NCI-H1092 treated with DMSO at 0.1 percent for 48 hours (cell line): ENCODE measurements at regions not wholly inside any gene's neighbourhood (a gene's known extent, or its start where the extent isn't known, plus 50 kb on each side); places are given as distances from the start of the nearest gene placed in this dataset.
"Not testable (repeated sequence)": the region's sequence is repeated elsewhere in the genome, so short reads cannot be mapped to it uniquely, and the experiment has no call there.

Experiments used
- DNase-seq: peaks from one replicate; lab custom pipeline; 2025; lab: John Stamatoyannopoulos, UW

DNA sequence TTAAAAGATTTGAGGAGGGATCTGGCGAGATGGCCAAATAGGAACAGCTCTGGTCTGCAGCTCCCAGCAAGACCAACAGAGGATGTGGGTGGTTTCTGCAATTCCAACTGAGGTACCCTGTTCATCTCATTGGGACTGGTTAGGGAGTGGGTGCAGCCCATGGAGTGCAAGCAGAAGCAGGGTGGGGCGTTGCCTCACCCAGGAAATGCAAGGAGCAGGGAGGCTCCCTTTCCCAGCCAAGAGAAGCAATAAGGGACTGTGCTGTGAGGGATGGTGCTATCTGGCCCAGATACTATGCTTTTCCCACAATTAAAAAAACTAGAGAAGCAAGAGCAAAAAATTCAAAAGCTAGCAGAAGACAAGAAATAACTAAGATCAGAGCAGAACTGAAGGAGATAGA lies 318.4 kb downstream of the PPP1R3A start:
- DNase-seq: not testable (repeated sequence)

GRCh38 chr7:113593455-113593854 lies 325.4 kb downstream of the PPP1R3A start:
- not testable (repeated sequence) for DNase-seq

DNA sequence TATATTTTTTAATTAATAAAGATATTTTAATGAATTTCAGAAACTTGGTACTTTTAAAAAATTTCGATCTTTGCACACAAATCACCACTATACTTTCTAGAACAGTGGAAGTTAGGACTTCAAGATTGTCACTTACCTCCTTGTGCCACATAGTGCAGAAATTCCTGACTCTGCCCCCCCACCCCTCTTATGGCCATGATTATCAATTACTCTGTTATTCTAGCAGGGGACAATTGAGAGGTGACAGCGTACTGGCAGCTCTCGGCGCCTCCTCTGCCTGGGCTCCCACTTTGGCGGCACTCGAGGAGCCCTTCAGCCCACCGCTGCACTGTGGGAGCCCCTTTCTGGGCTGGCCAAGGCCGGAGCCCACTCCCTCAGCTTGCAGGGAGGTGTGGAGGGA lies 325.9 kb downstream of the PPP1R3A start:
- DNase-seq: not testable (repeated sequence)

GRCh38 chr7:113582471-113582870 lies 336.3 kb downstream of the PPP1R3A start:
- no peak for DNase-seq

GRCh38 chr7:113563257-113563656 lies 355.6 kb downstream of the PPP1R3A start:
- not testable (repeated sequence) for DNase-seq

DNA sequence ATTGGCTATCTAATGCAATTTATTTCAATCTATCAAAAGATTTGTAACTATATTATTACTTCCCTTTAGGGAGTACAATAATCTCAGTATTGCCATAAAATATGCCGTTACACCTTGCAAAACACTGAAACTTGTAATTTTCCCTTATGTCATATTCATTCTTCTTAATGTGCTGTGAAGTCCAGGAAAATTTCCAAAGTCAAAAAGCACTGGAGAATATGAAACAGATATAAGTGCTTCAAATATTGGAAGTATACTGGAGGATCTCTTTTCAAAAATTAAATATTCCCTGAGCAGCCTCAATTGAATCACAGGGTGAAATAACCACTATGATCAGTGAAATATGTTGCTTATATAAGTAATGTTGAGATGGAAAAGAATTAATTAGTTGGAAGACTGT lies 356.0 kb downstream of the PPP1R3A start:
- DNase-seq: no peak

GRCh38 chr7:113562242-113562641 lies 356.6 kb downstream of the PPP1R3A start:
- no peak for DNase-seq

- DNase-seq: no peak
These were observed 357.4 kb downstream of the PPP1R3A start for GRCh38 chr7:113561446-113561845.

DNA sequence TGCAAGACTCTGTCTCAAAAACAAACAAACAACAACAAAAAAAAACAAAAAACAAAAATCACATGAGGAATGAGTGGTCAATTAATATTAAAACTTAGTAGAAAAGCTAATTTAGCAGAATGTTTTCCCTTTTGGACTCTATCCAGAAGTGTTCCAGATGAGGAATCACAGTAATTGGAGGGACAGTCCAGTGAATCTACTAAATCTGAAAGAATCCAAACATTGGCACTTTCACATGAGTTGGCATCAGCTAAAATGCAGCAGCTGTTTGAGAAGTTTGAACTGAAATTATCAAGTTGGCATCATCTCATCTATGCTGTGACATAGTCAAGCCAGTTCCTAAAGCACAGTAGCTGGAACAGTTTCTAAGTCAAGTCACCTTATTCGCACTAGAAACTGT lies 367.8 kb downstream of the PPP1R3A start:
- no peak for DNase-seq

DNA sequence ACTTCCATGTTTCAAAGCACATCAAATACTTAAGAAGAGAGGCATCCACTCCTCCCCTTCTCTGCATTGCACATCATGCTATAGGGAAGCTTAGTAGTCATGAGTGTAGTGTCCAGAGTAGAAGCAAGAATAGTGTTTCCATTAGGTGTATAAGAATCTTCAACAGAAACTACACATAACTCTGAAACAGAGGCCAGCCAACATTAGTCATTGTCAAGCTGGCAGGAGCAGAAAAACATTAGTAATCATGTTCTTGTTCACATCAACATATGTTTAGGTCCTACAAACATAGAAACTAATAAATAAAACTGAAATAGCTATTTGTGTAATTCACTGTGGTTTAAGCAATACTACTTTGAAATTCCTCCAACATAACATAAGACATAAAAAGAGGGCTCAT lies 370.2 kb downstream of the PPP1R3A start:
- DNase-seq: no peak

- no peak for DNase-seq
These were observed 370.7 kb downstream of the PPP1R3A start for GRCh38 chr7:113548137-113548536.

DNA sequence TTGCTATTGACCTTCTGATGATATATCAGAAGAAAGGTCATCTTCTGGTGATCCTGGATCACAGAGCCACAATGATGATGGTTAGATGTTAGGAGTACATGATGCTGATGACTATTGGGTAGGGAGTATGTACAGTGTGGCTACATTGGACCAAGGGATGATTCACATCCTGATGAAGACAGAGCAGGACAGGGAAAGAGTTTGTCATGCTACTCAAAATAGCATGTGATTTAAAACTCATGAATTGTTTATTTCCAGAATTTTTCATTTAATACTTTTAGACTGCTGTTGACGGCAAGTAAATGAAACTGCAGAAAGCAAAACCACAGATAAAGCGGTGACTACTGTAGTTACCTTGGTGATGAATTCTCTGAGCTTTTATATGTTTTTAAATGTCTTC lies 397.3 kb downstream of the PPP1R3A start:
- DNase-seq: no peak

DNA sequence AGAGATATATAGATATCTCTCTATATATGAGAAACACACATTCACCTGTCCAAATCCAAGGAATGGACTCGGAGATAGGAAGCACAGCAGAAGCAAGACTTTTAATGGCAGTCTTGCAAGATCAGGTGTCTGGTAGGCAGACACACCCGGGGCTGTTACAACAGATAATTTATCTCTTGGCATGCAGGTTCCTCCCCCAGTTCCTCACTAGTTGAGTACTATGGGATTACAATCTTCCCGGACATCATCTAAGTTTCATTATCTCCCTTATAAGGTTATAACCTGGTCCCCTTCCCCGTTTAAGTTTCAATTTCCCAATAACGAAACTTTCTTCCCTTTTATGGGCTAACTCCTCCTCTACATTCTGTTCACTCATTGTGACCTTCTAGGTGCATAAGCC lies 399.3 kb downstream of the PPP1R3A start:
- DNase-seq: no peak

GRCh38 chr7:113504691-113505090 lies 386.3 kb upstream of the SMIM30 start:
- DNase-seq: no peak

DNA sequence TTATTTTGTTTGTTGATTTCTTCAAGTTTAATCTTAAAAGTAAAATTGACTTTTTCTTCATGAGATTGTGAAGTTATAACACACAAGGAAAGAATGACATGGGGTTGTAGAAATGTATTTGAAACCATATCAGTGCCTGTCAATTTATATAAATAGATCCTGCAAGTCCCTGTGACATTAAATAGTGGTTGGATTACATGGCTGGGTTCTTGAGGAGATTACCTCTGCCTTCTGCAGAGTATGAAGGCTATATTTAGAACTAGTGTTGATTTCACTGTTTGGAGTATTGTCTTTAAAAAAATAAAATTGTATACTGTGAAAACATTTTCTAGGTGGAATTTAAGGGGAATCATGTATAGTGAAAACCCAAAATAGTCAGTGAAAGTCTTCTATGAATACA lies 385.8 kb upstream of the SMIM30 start:
- DNase-seq: no peak

- DNase-seq: not testable (repeated sequence)
These were observed 378.2 kb upstream of the SMIM30 start for GRCh38 chr7:113496586-113496985.

DNA sequence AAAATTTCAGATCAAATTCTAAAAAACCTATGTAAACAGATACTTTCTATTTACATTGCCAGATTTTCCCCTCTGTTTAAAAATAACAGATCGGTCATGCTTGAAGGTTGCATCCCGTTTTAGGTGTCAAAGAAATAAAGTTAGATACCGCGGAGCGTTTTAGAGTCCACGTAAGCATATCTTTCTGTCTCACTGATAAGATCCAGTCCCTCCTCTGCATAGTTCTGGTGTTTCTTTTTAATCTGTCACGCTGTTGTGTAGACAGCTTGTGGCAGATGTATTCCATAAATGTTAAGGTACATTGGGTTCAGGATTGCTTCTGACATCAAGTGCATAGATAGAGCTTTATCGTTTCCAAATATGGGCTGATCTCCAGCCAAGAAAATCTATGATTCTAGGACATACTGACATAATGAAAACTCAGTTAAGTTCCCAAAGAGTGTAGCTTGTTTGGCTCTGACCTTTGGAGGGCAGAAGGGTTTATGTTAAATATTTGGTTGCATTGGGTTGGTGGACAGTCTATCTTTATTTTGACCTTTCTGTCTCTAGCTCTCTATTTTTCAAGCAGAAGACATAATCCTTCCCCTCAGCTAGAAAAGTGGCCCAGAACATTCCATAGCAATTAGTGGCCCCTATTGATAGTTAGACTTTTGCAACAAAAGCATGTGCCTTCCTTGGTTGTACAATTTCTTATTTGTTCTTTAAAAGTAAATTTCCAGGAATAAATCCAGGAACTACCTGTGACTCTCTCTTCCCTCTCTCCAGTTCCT lies 376.6 kb upstream of the SMIM30 start:
- DNase-seq: not testable (repeated sequence)

DNA sequence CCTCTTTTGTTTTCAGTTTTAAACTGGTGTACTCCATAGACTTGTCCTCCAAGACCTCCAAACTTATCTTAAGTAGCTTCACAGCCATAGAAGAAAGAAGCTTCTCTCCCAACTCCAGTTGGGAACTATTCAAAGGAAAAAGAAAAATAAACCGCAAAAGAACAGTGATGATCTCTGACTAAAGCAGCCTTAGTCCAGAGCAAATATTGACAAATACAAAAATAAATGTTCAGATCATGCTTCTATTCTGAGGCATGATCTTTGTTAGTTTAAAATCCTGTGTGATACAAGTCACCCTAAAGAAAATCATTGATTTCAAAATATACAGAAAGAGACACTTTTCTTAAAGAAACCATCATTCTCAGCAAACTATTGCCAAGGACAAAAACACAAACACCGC lies 373.0 kb upstream of the SMIM30 start:
- DNase-seq: no peak

GRCh38 chr7:113487925-113488731 lies 369.8 kb upstream of the SMIM30 start:
- DNase-seq: no peak

- no peak for DNase-seq
These were observed 368.2 kb upstream of the SMIM30 start for GRCh38 chr7:113486548-113486947.

- no peak for DNase-seq
These were observed 365.3 kb upstream of the SMIM30 start for GRCh38 chr7:113483657-113484056.

GRCh38 chr7:113480537-113480936 lies 362.2 kb upstream of the SMIM30 start:
- DNase-seq: no peak

DNA sequence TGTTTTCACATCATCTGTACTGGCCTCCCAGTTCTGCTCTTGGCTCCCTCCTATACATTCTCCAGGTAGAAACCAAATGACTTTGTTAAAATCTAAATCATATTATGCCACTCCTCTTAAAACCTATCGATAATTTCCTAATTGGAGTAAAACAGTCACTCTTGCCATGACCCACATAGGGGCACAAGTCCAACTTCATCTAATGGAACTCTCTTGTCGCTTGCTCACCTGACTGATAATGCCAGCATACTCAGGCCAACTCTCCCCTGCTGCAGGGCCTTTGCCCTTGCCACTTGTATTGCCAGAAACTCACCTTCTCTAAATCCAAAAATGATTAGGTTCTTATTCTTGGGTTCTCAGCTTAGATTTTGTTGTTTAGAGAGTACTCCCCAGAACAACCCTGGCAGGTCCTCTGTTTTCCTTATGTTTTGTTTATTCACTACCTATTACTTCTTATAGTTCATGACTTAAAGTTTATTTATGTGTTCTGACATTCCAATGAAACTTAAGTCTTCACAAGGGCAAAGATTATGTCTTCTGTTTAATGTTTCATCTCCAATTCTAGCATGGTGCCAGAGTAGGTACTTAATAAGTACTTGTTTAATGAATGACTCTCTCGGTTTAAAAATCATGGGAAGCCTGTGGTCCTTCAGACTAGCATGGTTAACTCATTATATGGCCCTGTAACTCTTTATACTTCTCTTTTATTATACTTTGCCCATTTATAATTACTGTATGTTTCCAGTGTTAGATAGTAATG lies 345.9 kb upstream of the SMIM30 start:
- DNase-seq: no peak
